K562 (cell line): ENCODE measurements at regions not wholly inside any gene's neighbourhood (a gene's known extent, or its start where the extent isn't known, plus 50 kb on each side); places are given as distances from the start of the nearest gene placed in this dataset.

Source experiments
- ATAC-seq: fragments of 200-7000 bp; cut with Tn5 transposase; 3 replicates; pipeline ENCODE4 v1.9.1; 2020; ENCODE audit warnings: moderate library complexity
- BruUV-seq: library from RNA; stranded (reverse); fragments of 400-500 nt; replicated peaks from 2 replicates; lab custom pipeline; 2021; lab: Mats Ljungman, UMichigan
- CTCF ChIA-PET: fragments of 300-600 bp; formaldehyde crosslinking; extraction: SDS; loops from one replicate; lab custom pipeline; 2021; ENCODE audit warnings: low intra/inter-chr PET ratio; lab: Yijun Ruan, JAX
- POLR2A ChIA-PET: fragments of 300-600, 350-650 bp; sonication (Branson Sonifier 250); formaldehyde crosslinking; extraction: SDS; loops from one replicate; lab custom pipeline; 2021; ENCODE audit warnings: antibody characterized with exemption, inconsistent platforms; lab: Yijun Ruan, JAX
- DNase-seq, 4 experiments: peaks; one replicate each; pipeline versions ENCODE4 v3.0.0 to v3.0.0-alpha.2; 2011 to 2018; ENCODE audit warnings: low spot score in 3 of 4, mixed read lengths in 3 of 4; ENCODE audit errors: extremely low read depth in 1 of 4
- FAIRE-seq: peaks from 2 replicates; lab custom pipeline; 2011; peaks lifted over from hg19 to GRCh38; lab: Jason Lieb, UNC
- H2AFZ ChIP-seq: 2 replicates; pipeline ENCODE4 v1.6.0; 2011; ENCODE audit warnings: low read depth, low read length, control low read depth, inconsistent platforms
- H3K27ac ChIP-seq: fragments of 200-600 bp; 3 replicates; pipeline ENCODE4 v1.8.0; 2011; ENCODE audit warnings: low read depth, mild to moderate bottlenecking, control low read depth, inconsistent platforms, low read length, moderate library complexity, mixed read lengths; ENCODE audit errors: extremely low read depth
- H3K27me3 ChIP-seq, 2 experiments: fragments of 300-600 bp in 1 of 2; 2 replicates in 1 of 2; 3 replicates in 1 of 2; pipeline versions ENCODE4 v1.6.0 to v1.8.0; 2011; ENCODE audit warnings: inconsistent platforms in 2 of 2, low read length in 2 of 2, mild to moderate bottlenecking in 1 of 2, mixed read lengths in 1 of 2, moderate library complexity in 1 of 2; ENCODE audit not compliant: control insufficient read depth in 2 of 2, insufficient read depth in 2 of 2
- H3K36me3 ChIP-seq: fragments of 300-600 bp; 3 replicates; pipeline ENCODE4 v1.8.0; 2011; ENCODE audit warnings: mild to moderate bottlenecking, low read length, inconsistent platforms; ENCODE audit not compliant: control insufficient read depth, insufficient read depth
- H3K4me1 ChIP-seq, 2 experiments: fragments of 200-600 bp in 1 of 2; replicated peaks in 1 of 2; 2 replicates in 1 of 2; 3 replicates in 1 of 2; pipeline versions ENCODE4 v1.5.1 to v1.8.0; 2011; ENCODE audit warnings: inconsistent platforms in 2 of 2, low read length in 2 of 2, mild to moderate bottlenecking in 1 of 2, mixed read lengths in 1 of 2, moderate library complexity in 1 of 2; ENCODE audit not compliant: control insufficient read depth in 2 of 2, insufficient read depth in 2 of 2
- H3K4me2 ChIP-seq: 2 replicates; pipeline ENCODE4 v1.6.1; 2011; ENCODE audit warnings: low read length, control low read depth, inconsistent platforms, mixed read lengths; ENCODE audit not compliant: insufficient read depth
- H3K4me3 ChIP-seq: fragments of 200-600 bp; sonication (generic), shearing (Covaris generic); 2 replicates; pipeline ENCODE4 v1.5.1; 2016; ENCODE audit warnings: control low read depth, inconsistent platforms
- H3K79me2 ChIP-seq: fragments of 200-600 bp; 3 replicates; pipeline ENCODE4 v1.8.0; 2011; ENCODE audit warnings: low read length, inconsistent platforms; ENCODE audit not compliant: control insufficient read depth, insufficient read depth
- H3K9ac ChIP-seq, 2 experiments: 2 replicates each; pipeline versions ENCODE4 v1.6.0 to v1.6.1; 2011; ENCODE audit warnings: low read depth in 2 of 2, low read length in 2 of 2, control low read depth in 1 of 2, inconsistent platforms in 1 of 2, mild to moderate bottlenecking in 1 of 2, mixed read lengths in 1 of 2; ENCODE audit not compliant: insufficient read depth in 1 of 2
- H3K9me1 ChIP-seq: one replicate; pipeline ENCODE4 v1.6.0; 2011; ENCODE audit warnings: inconsistent platforms, mild to moderate bottlenecking, low read length, moderate library complexity; ENCODE audit not compliant: control insufficient read depth, insufficient read depth
- H3K9me3 ChIP-seq: replicated peaks from 2 replicates; pipeline ENCODE4 v1.5.1; 2011; ENCODE audit warnings: low read depth, low read length, inconsistent platforms; ENCODE audit not compliant: control insufficient read depth, insufficient read depth
- H4K20me1 ChIP-seq: replicated peaks from 2 replicates; pipeline ENCODE4 v1.6.1; 2011; ENCODE audit warnings: low read length, inconsistent platforms, mixed read lengths; ENCODE audit not compliant: control insufficient read depth, insufficient read depth
- C11orf30 ChIP-seq: fragments of 450-650 bp; IDR thresholded peaks from 2 replicates; pipeline ENCODE4 v1.6.1; 2016; ENCODE audit warnings: low read depth, mild to moderate bottlenecking
- CREBBP ChIP-seq: IDR thresholded peaks from one replicate; pipeline ENCODE4 v1.6.1; 2012; ENCODE audit warnings: low read depth, mild to moderate bottlenecking, control low read depth, inconsistent platforms, low read length
- GTF2A2 ChIP-seq: IDR thresholded peaks from 2 replicates; pipeline ENCODE4 v1.6.1; 2016; ENCODE audit warnings: mild to moderate bottlenecking, missing genetic modification characterization, missing compliant biosample characterization
- KLF6 ChIP-seq: fragments of 250-450 bp; sonication (Bioruptor Pico); IDR thresholded peaks from 2 replicates; pipeline ENCODE4 v1.4.0; 2020; ENCODE audit warnings: mild to moderate bottlenecking, moderate library complexity, borderline replicate concordance
- LARP7 ChIP-seq: fragments of 450-650 bp; IDR thresholded peaks from 2 replicates; pipeline ENCODE4 v1.6.1; 2016
- SAFB ChIP-seq: fragments of 200-400 bp; formaldehyde crosslinking; IDR thresholded peaks from 2 replicates; pipeline ENCODE4 v1.6.1; 2017; ENCODE audit warnings: low read depth, low read length, borderline replicate concordance
- SUPT5H ChIP-seq: fragments of 450-650 bp; IDR thresholded peaks from 2 replicates; pipeline ENCODE4 v1.6.1; 2016
- TAF1 ChIP-seq: IDR thresholded peaks from 2 replicates; pipeline ENCODE4 v1.6.1; 2011; ENCODE audit warnings: mild to moderate bottlenecking, low read length, moderate library complexity; ENCODE audit not compliant: insufficient read depth, control insufficient read depth, severe bottlenecking; ENCODE audit errors: extremely low read depth
- ZFP30 ChIP-seq: fragments of 250-450 bp; sonication (Bioruptor Pico); IDR thresholded peaks from 2 replicates; pipeline ENCODE4 v1.8.0; 2022; ENCODE audit warnings: moderate library complexity, mild to moderate bottlenecking, inconsistent platforms, borderline replicate concordance
- WGBS: fragments of 100-300 bp; shearing (Covaris generic); methylation state at CpG from one replicate; pipeline ENCODE4 v1.1.6; 2016; ENCODE audit warnings: low coverage, mixed read lengths; ENCODE audit not compliant: insufficient coverage; ENCODE audit errors: missing lambda C conversion rate; 5-methylcytosine and 5-hydroxymethylcytosine counted together
- in situ Hi-C: fragments of 300-500 bp; cut with MboI; formaldehyde crosslinking; loops from 4 replicates; pipeline ENCODE4 v1.15.0; 2018; ENCODE audit warnings: inconsistent platforms, mixed read lengths
- intact Hi-C: fragments of 100-400 bp; cut with micrococcal nuclease; formaldehyde crosslinking; loops from 2 replicates; pipeline ENCODE4 v1.14.2; 2022
- TF ChIP-seq, protein P1 (sequence below): fragments of 250-450 bp; sonication (Bioruptor Pico); IDR thresholded peaks from 2 replicates; pipeline ENCODE4 v1.8.0; 2021; ENCODE audit warnings: moderate library complexity, mild to moderate bottlenecking, inconsistent platforms

DNA sequence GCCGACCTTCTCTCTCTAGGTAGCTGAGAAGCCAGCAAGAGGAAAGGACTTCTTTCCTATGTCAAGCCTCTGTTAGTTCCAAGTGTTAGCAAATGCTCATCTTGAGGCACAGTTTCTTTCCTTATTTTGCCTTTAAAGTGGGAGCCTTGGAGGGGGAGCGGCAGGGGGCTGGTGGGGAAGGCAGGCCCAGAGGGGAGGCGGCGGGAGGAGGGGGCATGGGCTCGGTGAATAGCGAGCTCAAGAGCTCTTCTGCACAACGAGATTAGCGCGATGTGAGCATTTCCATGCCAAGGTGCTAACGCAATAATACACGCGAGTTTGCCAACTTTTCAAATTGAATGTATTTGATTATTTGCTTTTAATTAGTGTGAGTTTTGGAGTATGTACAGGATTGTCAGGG, 372.6 kb downstream of the RPS6KC1 start (continued):
- TF ChIP-seq, protein P1, sequence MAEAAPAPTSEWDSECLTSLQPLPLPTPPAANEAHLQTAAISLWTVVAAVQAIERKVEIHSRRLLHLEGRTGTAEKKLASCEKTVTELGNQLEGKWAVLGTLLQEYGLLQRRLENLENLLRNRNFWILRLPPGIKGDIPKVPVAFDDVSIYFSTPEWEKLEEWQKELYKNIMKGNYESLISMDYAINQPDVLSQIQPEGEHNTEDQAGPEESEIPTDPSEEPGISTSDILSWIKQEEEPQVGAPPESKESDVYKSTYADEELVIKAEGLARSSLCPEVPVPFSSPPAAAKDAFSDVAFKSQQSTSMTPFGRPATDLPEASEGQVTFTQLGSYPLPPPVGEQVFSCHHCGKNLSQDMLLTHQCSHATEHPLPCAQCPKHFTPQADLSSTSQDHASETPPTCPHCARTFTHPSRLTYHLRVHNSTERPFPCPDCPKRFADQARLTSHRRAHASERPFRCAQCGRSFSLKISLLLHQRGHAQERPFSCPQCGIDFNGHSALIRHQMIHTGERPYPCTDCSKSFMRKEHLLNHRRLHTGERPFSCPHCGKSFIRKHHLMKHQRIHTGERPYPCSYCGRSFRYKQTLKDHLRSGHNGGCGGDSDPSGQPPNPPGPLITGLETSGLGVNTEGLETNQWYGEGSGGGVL (CRISPR knock-in tag), result no peak

DNA sequence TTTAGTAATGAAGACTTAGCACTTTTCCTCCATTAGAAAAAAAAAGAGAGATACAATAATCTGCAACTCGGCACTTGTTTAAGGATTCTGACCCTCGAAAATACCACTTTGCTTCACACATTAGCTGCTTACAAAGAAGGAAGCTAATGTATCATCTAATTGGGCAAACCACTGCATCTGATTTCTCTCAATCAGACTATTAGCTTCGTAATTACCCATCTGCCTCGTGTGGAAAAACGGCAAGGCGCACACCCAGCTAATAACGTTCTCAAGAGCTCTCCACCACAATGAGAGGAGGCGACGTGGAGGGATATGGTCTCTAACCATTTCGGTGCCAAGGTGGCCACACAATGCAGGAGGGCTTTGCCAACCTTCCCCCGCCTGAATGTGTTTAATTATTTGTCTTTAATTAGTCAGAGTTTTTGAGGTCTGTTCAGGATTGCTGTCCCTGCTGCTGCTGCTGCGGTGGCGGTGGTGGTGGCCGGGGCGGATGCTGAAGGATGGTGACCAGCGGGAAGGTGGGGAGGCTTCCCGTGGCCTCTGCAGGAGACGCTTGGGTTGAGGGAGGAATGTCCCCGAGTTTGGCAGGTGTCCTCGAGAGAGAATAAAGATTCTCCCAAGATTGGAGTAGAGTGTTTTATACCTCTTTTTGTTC, 374.5 kb downstream of the RPS6KC1 start:
- H3K27ac ChIP-seq, result no peak overlapping the region
- BruUV-seq, result no TSS peak
- H3K79me2 ChIP-seq, result no peaks in the 10 kb centered on the region
- WGBS, result under 1% methylated on average over 20 of the region's 20 CpGs
- POLR2A ChIA-PET, result no interaction called here
- intact Hi-C loops, result no loop called here
- H3K9me3 ChIP-seq, result no peaks in the 10 kb centered on the region
- H3K4me3 ChIP-seq, result no peak overlapping the region
- H3K4me2 ChIP-seq, result no peak overlapping the region
- no peaks in the 10 kb centered on the region; the same call in 1 of the 2 replicates for H4K20me1 ChIP-seq
- no peaks in the 10 kb centered on the region for H3K9me1 ChIP-seq
- H3K4me1 ChIP-seq, result no peaks in the 10 kb centered on the region
- no peaks in the 10 kb centered on the region for H3K36me3 ChIP-seq
- in situ Hi-C loops, result no loop called here
- H3K9ac ChIP-seq, result no peak overlapping the region
- TF ChIP-seq SUPT5H (no peak), C11orf30 (no peak), TAF1 (no peak), ZFP30 (no peak), SAFB (no peak), KLF6 (no peak), GTF2A2 (no peak), CREBBP (no peak), LARP7 (no peak)
- TF ChIP-seq, all 486 proteins: peak for 0
- no peak for DNase-seq
- Histone ChIP-seq H2AFZ (no peak overlapping the region), H3K27me3 (peaks cover 32% of the 10 kb centered on the region in 2 experiments)
- no peak for ATAC-seq
- no peak for FAIRE-seq
- CTCF ChIA-PET, result no interaction called here
